ENCODE measurements at regions not wholly inside any gene's neighbourhood (a gene's known extent, or its start where the extent isn't known, plus 50 kb on each side); places are given as distances from the start of the nearest gene placed in this dataset.

DNA sequence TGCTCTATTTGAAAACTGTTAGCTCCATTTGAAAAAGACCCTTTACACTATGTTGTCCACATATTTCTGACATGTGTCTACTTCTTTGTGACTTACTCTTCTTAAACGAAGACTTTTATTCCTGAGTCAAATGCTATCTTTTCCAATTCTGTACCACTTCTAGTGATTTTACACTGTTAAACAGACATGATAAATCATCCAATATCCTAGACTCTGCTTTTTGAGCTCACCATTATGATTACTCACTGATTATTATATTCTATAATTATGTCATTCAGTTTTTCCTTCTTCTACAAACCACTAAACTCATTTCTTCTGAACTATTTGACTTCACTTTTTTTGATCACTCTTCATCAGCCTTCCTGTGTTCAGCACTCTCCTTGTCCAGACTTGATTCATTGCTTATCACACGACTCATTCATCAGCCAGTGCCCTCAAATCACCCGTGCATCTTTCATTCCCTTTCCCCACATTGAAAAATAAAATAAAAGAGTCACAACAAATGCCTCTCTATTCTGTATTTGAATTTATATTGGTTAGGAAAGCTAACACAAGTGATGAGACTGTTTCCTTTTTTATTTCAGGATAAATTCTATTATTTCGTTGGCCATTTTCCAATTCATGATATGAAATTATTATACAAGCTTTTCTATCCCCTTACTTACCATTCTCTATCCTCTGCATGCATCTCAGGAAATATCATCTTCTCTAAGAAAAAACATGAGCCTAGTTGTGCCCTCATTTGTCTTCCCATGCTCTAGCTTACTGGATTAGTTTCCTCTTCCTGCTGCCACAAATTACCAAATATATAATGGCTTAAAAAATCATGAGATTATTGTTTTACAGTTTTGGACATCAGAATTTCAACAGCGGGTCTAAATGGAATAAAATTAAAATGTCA is 1482.1 kb upstream of the MIR17HG start:
- DNase-seq, result no peak

DNA sequence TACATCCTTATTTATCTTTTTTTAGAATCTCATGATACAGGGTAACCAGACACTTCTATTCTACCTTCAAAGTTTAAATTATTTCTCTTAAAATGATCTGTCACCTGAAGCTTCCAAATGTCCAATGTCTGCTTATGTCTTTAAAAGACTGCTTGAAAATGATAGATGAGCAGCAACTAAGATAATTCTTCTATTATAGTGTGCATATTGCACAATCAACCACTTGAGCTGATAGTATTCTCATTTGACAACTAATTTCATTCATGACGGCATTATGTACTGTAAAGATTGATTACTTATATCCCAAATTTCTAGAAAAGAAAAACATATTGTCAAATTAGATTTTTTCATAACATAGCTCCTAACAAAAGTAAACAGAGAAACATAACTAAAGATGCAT is 1478.2 kb upstream of the MIR17HG start:
- DNase-seq, result no peak

DNA sequence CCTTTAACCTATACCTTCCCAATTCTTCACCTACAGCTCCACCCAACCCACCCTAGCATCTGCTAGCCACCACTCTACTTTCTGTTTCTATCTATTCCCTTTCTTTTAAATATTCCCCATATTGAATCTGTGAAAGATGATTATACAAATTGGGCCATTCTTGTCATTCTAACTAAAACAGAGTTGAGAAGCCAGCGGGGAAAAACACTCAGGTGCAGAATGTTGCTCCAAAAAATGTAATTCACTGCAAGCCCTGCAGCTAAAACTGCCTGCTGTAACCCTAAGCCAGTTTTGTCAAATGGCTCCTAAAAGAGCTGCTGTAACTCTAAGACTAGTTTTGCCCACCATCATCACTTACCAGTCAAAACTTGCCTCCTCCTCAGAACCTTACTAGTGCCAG is 1468.6 kb upstream of the MIR17HG start:
- DNase-seq, result no peak

DNA sequence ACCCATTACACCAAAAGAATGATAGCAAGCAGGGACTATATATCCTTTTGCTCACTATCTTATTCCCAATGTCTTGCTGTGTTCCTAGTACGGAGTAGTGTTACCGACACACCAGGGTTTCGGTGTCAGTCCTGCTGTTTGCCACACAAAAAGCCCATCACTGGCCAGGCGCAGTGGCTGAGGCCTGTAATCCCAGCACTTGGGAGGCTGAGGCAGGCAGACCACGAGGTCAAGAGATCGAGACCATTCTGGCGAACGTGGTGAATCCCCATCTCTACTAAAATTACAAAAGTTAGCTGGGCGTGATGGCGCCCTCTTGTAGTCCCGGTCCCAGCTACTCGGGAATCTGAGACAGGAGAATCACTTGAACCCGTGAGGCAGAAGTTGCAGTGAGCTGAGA is 1467.3 kb upstream of the MIR17HG start:
- no peak for DNase-seq

DNA sequence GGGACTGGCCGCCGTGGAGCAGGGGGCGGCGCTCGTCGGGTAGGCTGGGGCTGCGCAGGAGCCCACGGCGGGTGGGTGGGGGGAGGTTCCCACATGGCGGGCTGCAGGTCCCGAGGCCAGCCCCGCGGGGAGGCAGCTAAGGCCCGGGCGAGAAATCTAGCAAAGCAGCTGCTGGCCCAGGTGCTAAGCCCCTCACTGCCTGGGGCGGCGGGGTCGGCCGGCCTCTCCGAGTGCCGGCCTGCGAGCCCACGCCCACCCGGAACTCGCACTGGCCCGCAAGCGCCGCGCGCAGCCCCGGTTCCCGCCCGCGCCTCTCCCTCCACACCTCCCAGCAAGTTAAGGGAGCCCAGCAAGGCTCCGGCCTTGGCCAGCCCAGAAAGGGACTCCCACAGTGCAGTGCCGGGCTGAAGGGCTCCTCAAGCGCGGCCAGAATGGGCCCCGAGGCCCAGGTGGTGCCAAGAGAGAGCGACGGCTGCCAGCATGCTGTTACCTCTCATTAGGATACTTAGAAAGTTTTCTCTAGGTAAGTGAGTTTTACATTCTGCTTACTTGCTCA is 1463.5 kb upstream of the MIR17HG start:
- no peak for DNase-seq

DNA sequence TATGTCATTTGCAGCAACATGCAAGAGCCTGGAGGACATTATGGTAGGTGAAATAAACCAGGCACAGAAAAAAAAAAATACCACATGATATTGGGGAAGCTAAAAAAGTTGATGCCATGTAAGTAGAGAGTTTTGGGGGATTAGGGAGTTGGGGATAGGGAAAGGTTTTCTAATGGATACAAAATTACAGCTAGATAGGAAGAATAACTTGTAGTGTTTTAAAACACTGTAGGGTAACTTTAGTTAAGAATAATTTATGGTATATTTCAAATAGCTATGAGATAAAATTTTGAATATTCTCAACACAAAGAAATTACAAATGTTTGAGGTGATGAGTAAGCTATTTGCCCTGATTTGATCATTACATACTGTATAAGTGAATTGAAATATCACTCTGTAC is 1456.7 kb upstream of the MIR17HG start:
- no peak for DNase-seq

DNA sequence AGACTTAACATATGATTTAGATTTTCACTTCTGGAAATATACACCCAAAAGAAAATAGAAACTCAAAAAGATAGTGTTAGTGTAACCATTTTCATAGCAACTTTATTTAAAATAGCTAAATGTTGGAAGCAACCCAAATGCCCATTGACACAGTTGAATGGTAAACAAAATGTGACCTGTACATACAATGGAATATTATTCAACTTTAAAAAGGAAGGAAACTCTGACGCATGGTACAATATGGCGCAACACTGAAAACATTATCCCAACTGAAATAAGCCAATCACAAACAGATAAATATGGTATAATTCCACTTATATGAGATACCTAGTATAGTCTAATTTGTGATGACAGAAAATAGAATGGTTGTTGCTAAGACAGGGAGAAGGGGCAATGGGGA is 1456.1 kb upstream of the MIR17HG start:
- no peak for DNase-seq

DNA sequence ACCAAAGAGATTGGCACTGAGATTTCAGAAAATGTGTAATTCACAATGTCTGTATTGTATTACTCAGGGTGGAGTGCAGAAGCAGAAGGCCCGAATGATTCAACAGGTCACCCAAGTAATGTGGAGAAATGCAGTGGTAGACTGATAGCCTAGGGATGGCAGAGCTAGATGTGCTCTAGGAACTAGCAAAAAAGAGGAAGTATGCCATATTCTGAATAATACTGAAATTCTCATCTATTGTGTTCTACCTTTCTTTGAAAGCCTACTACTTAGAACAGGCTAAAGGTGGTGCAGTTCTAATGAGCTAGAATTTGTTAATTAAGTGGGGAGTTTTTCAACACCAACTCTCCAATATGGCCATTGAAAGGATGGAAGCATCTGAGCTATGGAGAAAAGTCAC is 1449.8 kb upstream of the MIR17HG start:
- DNase-seq, result no peak

DNA sequence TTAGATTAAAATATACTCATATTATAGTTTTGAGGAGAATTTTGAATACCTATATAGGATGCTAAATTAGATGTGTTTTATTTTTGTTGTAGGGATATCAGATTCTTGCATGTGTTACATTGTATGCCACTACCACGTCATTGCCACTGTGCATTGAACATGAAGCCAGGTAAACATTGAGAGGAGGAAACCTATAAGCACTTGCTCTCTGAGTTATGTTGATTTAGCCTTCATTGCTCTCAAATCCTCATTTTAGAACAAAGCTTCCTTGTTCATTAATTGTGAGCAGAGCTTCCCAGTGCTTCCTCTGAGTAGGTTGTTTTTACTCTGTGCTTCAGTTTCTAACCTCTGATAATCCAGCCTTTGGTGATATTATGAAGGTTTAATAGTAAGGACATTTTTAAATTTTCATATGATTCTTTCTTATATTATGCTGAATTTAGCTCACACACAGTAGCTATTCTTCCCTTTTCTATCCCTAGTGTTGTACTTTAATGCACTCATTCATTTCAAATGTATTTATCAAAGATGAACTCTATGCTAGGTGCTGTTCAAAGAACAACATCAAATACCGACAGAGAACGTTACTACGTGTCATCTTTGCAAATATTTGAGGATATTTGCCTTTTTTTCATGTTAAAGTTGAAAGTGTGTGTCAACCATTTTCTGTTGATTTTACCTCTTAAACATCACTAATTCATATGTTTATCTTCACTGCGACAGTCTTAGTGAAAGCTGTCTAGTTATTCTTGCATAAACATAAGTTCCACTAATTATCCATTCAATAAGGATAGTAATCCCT is 1448.0 kb upstream of the MIR17HG start:
- DNase-seq, result peak; percentile 69

DNA sequence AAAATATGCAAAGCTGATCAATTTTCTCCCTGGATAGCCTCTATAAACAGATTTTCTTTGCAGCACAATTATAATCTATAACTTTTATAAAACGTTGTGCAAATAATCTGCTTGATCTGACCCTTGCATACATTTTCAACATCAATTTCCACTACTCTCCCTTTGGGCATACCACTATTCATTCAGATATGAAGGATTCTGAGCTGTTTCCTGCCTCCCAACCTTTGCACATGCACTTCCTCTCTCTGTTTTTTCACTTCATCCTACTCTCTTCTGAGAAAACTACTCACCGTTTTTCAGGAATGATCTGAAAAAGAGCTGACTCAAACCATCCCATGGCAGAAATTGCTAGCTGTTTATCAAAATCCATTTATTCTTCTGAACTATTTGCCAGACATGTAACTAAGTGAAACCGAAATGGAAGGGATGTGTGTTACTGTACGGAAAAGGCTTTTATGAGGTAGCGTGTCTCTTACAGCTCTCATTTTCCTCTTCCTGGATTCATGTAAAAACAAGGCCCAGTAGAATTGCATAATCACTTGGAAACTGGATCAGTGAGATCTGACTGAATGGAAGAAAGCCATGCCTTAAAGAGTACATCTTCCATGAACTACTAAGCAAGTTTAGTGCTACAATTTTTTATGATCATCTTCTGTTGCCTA is 1447.3 kb upstream of the MIR17HG start:
- no peak for DNase-seq

DNA sequence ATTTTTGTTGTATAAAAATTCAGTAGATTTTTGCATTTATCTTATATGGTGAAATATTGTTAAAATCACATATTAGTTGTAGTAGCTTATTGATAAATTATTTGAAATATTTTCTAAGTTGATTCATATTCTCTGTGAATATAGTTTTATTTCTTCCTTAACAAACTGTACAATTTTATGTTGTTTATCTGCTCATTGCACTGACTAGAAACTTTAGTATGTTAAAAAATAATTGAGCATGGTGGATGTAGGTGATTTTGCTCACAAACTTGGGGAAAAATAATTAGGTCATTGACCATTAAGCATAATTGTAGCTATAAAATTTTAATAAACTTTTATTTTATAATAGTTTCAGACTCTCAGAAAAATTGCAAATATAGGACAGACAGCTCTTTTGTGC is 1445.3 kb upstream of the MIR17HG start:
- DNase-seq, result no peak

DNA sequence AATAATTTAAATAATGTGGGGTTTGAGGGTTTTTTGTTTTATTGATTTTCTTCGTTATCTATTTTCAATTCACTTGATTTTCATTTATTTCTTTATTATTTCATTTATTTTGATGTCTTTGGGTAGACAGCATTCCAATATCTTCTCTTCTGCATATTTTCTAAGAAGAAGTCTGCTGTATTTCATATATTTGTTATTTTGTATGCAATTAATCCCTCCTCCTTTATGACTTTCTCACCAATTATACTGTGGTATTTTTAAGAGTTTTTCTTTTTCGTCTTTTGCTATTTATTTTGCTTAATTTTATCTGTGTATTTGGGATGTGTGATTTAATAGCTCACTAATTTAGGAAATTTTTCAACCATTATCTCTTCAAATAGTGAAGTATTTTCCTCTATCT is 1444.4 kb upstream of the MIR17HG start:
- DNase-seq, result no peak

DNA sequence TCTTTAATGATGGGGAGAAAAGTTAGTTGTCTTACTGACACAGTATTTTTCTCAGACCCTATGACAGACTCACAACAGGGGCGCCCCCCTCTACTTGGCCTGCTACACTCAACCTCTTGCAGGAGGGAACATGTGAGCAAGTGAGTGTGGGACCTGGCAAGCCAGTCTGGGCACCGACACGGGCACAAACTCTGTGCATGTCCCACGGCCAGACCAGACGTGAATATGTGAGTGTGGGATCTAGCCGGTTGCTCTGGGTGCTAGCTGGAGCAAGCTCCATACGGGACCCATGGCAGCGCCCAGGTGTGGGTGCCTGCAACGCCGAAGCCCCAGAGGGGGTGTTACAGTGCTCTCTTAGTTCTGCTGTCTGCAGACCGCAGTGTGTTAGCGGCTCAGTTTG is 1437.3 kb upstream of the MIR17HG start:
- no peak for DNase-seq

DNA sequence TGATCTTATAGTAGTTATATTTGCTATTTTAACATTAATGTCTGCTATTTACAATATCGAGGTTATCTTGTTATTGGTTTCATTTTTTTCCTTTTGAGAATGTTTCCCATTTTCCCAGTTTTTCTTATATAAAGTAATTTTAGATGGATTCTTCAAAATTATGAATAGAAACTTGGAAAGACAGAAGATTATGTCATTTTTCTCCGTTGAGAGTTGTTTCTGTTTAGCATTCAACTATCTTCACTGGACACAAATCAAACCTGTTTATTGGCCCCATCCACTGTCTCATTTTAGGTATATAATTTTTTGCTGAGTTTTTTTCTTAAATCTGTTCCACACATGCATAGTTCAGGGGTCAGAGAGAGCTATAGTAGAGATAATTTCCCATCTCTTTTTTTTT is 1430.9 kb upstream of the MIR17HG start:
- no peak for DNase-seq

DNA sequence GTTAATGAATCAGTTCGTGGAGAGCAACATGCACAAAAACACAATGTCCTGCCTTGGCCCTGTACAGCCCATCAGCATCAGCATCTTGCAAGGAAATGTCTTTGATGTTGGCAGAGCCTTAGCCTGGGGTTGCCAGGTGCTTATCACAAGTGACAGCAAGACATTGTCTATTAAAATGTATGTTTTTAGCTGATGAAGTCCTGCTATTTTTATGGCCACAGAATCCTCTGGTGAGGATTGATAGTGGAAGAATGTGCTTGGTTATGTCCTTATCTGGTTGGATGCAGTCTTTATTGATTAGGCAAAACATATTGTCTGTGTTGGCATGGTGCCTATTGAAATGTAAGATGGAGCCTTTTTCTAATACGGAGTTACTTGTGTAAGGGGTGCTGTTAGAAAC is 1427.0 kb upstream of the MIR17HG start:
- DNase-seq, result no peak

DNA sequence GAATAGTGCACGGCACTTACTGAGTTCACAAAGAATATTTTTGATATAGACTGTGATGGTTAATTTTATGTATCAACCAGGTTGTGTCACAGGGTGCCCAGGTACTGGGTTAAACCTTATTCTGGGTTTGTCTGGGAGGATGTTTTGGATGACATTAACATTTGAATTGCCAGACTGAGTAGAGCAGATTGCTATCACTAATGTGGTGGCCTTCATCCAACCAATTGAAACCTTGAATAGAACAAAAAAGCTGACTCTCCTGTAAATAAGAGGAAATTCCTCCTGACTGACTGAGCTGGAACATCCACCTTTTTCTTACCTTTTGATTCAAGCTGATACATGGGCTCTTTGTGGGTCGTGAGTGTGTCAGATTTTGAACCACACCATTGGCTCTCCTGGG is 1424.4 kb upstream of the MIR17HG start:
- no peak for DNase-seq

DNA sequence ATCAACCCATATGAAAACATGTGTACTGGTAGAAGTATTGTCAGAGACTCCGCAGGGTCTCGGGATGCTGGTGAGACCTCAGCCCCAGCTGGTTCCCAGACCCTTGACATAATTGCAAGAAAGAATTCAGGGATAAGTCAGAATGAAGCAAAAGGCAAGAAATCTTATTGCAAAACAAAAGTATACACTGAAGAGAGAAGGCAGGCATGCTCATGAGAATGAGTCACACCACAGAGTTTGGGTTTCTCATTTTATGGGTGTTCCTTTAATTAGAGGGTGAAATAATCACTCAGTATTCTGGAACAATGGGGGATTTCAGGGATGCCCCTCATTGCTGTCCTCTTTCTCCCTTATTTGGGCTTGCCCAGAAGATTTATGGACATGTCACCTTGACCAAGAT is 1423.8 kb upstream of the MIR17HG start:
- DNase-seq, result no peak

DNA sequence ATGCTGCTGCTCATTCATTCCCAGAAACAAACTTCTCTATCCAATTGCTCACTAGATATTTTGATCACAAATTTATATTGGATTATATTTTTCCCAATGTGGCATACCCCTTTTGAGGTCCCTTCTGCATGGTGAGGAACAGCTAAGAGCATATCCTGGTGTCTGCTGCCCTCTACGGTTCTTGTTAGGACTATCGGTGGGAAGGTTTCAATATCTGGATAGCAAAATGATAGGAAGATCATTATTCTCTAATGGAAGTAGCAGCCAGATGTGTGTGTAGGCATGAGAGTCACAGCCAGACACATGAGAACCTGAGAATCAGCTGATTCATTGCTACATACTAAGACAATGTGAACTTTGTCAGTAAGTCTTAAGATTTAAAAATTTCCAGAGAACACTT is 1422.4 kb upstream of the MIR17HG start:
- DNase-seq, result peak; percentile 24

DNA sequence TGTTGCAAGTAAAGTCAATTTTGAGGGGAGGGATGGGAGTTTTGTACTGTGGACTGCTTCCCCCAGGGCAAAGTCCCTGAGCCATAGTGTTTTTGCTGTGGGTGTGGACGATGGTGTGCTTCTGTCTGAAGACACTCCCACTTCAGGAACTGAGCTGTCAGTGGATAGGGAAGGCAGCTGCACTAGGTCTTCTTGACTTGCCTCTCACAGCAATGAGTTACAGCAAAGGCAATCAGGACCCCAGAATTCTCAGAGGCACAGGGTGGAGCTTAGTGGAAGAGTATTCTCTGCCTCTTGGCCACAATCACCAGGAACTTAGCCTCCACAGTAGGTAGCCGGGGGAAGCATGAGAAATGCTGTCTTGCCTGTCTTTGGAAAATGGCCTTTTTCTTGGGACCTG is 1416.6 kb upstream of the MIR17HG start:
- DNase-seq, result no peak

DNA sequence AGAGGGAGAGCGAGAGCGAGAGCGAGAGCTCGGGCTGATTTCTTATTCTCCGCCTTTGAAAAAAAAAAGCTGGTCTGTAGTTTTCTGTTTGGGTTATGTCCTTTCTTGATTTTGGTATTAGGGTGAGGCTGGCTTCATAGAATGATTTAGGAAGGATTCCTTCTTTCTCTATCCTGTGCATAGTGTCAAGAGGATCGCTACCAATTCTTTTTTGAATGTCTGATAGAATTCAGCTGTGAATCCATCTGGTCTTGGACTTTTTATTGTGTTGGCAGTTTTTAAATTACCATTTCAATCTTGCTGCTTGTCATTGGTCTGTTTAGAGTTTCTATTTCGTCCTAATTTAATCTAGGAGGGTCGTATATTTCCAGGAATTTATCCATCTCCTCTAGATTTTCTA is 1414.6 kb upstream of the MIR17HG start:
- DNase-seq, result no peak

DNA sequence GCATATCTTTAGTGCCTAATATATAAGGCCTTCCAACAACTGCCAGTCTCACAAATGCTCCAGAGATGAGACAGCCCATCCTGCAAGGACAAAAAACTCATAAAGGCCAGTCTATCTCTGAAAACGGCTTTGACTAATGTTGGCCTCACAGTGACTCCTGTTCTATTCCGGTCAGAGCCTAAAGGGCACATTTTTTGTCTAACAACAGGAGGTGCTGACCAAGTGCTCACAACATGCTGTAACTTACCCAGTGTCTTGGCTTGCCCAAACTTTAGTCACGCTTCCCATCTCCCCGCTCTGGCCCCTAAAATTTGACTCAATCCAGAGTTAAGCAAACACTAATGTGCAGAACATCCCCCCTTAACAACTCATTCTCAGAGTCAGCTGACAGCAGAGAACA is 1411.2 kb upstream of the MIR17HG start:
- DNase-seq, result no peak

DNA sequence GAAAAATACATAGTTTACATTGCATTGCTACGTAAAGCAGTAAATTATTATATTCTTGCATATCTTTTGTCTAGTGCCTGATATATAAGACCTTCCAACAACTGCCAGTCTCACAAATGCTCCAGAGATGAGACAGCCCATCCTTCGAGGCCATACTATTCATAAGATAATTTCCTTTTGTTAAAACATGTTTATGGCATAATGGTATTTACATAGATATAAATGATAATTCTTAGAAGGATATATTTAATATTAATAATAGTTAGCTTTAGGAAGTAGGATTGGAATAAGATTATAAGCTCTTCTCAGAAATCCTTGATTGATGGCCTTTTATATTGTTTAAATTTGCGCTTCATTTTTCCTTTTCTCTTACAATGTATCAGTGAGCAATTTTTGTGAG is 1410.1 kb upstream of the MIR17HG start:
- no peak for DNase-seq

DNA sequence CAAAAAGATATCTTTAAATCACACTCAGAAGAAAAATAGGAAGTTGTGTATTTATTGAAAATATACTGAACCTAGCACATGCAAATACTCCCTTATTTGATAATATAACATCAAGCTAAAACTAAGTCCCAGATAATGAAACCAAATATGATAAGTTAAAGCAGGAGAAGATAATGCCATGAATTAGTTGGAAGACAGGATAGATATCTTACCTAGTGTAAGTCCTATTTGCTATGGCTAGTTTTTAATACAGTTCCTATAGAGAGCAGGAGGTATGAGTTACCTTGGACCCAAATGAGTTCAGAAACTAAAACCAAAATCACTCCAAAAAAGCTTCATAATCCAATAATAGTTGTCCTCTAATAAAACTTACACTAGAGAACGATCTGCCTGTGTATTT is 1407.1 kb upstream of the MIR17HG start:
- no peak for DNase-seq

DNA sequence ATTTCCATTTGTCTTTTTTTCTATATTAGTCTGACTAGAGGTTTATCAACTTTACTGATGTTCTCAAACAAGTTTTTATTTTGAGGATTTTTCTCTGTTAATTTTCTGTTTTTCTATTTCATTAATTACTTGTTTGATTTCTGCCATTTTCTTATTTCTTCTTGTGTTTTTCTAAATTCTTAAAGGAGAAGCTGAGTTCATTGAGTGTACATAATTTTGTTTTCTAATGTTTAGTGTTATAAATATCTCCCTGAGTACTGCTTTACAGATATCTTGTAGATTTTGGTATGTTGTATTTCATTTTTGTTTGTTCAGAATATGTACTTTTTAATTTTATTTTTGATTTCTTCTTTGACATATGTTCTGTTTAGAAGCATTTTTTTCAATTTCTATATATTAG is 1404.3 kb upstream of the MIR17HG start:
- no peak for DNase-seq
